Psoas muscle (tissue), 7 donors: ENCODE measurements at regions not wholly inside any gene's neighbourhood (a gene's known extent, or its start where the extent isn't known, plus 50 kb on each side); places are given as distances from the start of the nearest gene placed in this dataset.

Experiments used
- ATAC-seq, 4 donors: fragments of 200-7000 bp; cut with Tn5 transposase; one replicate each; pipeline ENCODE4 v1.9.1; 2020; ENCODE audit warnings: moderate library complexity in 3 of 4, mild to moderate bottlenecking in 2 of 4
- DNase-seq, 2 donors: peaks; one replicate each; pipeline ENCODE4 v3.0.0-alpha.2; 2020
- H3K27ac ChIP-seq: fragments of 200-600 bp; one replicate; pipeline ENCODE4 v1.8.0; 2022
- H3K27me3 ChIP-seq, 3 donors: fragments of 200-600 bp in 1 of 3; one replicate each; pipeline versions ENCODE4 v1.6.1 to v1.8.0; 2013 to 2022; ENCODE audit warnings: low read length in 2 of 3, mild to moderate bottlenecking in 2 of 3, moderate library complexity in 1 of 3; ENCODE audit not compliant: insufficient read depth in 3 of 3
- H3K36me3 ChIP-seq, 2 donors: fragments of 200-600 bp in 1 of 2; one replicate each; pipeline versions ENCODE4 v1.6.1 to v1.8.0; 2013 to 2022; ENCODE audit warnings: low read depth in 1 of 2, mild to moderate bottlenecking in 1 of 2, moderate library complexity in 1 of 2; ENCODE audit not compliant: insufficient read depth in 1 of 2
- H3K4me1 ChIP-seq: fragments of 200-600 bp; one replicate; pipeline ENCODE4 v1.8.0; 2022
- H3K4me3 ChIP-seq: fragments of 200-600 bp; one replicate; pipeline ENCODE4 v1.8.0; 2022; ENCODE audit warnings: mild to moderate bottlenecking
- H3K9me3 ChIP-seq: fragments of 200-600 bp; one replicate; pipeline ENCODE4 v1.8.0; 2022
- WGBS, 3 donors: extraction: QIAGEN DNeasy Blood & Tissue Kit; methylation state at CpG; one replicate each; pipeline versions ENCODE4 v1.1.6 to v1.1.7; 2013; 5-methylcytosine and 5-hydroxymethylcytosine counted together
- intact Hi-C, 2 donors: fragments of 100-400 bp; cut with DNase I; formaldehyde crosslinking; loops; one replicate each; pipeline versions ENCODE4 v1.11.0 to v1.14.2; 2022
- TF ChIP-seq, protein P1 (sequence below): fragments of 200-600 bp; IDR thresholded peaks from one replicate; pipeline ENCODE4 v1.8.0; 2022; ENCODE audit warnings: antibody characterized with exemption
- donor health status: healthy with polysubstance abuse.
- donor health status: DM: no; HTN: no; CAD: no; lungs with moderate emphysema.
- donor health status: Bipolar disorder and iron deficiency.
- donor health status: healthy.
- donor health status: DM: yes; HTN: yes; CAD: no.
- donor health status: DM: no; HTN: no; CAD: no.
- donor health status: DM: yes; HTN: yes; CAD: no.

DNA sequence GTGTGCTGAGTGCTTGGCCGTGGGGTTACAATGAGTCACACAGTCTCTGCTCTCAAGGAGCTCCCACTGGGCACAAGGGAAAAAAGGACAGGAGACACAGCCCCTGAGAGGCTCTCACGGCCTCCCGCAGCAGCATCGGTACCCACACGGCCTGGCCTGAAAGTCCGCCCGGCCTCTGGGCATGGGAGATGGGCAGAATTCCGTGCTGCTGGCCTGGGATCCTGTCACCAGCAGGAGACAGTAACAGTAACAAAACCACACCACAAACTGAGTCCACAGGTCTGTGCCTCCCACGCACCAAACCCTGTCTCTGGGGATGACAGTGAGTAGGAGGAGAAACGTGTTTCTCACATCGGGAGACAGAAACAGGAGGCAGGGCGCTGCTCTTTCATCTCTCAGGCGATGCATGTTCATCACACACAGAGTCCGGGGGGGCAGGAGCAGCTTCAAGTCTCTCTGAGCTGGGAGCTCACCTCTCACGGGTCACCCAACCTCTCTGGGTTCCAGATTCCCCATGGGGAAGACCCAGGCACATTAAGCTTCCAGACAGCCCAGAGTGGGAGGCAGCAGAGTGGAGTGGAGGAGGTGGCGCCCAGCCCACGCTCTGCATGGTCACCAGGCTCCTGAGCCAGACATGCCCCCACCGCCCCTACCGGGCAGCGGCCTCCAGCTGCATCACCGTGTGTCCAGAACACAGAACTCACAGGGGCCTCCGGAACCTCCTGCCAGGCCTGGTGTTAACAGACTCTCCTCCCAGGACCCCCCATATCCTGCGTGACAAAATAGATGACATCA, 124.7 kb upstream of the VSTM2B start:
- no peak overlapping the region for H3K4me3 ChIP-seq
- H3K4me1 ChIP-seq: no peaks in the 10 kb centered on the region
- H3K27ac ChIP-seq: no peak overlapping the region
- TF ChIP-seq, protein P1, sequence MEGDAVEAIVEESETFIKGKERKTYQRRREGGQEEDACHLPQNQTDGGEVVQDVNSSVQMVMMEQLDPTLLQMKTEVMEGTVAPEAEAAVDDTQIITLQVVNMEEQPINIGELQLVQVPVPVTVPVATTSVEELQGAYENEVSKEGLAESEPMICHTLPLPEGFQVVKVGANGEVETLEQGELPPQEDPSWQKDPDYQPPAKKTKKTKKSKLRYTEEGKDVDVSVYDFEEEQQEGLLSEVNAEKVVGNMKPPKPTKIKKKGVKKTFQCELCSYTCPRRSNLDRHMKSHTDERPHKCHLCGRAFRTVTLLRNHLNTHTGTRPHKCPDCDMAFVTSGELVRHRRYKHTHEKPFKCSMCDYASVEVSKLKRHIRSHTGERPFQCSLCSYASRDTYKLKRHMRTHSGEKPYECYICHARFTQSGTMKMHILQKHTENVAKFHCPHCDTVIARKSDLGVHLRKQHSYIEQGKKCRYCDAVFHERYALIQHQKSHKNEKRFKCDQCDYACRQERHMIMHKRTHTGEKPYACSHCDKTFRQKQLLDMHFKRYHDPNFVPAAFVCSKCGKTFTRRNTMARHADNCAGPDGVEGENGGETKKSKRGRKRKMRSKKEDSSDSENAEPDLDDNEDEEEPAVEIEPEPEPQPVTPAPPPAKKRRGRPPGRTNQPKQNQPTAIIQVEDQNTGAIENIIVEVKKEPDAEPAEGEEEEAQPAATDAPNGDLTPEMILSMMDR: no peak
- H3K9me3 ChIP-seq: no peaks in the 10 kb centered on the region
- no peaks in the 10 kb centered on the region for H3K36me3 ChIP-seq
- ATAC-seq (no peak), DNase-seq (no peak)
- WGBS, 3 donors: 62 to 68% (median 67%) methylated on average over 23 of the region's 23 CpGs
- H3K27me3 ChIP-seq: peaks cover 0 to 7% (median 7%) of the 10 kb centered on the region in 3 donors
- intact Hi-C loops: no loop called here

DNA sequence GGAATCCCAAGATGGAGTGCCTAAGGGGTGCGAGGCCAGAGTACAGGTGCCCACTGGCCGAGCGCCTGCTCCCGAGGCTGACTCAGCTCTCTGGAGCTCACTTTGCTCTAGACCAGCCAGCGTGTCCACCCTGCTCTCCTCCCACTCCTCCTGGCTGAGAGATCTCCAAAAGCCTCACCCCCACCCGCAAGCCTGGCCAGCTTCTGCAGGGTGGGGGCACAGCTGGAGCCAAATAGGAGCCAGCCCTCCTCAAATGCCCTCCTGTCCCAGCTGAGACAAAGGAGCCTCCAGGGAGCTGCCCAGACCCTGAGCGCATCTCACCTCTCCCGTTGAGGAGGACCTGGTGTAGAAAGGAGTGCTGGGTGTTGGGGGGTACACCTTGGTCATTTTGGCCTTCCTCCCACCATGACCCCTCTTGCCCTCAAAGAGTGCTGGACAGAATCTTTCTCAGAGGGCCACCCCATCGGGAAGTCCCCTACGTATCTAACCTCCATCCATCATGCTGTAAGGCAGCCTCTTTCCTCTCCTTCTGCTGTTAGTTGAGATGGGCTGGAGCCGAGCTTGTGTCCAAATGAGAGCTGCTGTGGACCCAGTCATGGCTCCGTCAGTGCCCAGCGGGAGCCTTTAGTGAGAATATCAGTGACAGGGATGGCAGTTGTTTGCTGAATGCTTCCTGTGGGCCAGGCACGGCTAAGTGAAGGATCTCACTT, 123.9 kb upstream of the VSTM2B start:
- TF ChIP-seq, protein P1: no peak
- 50 to 64% (median 56%) methylated on average over 14 of the region's 14 CpGs for WGBS, 3 donors
- DNase-seq: no peak
- Histone ChIP-seq H3K4me1 (no peaks in the 10 kb centered on the region), H3K4me3 (no peak overlapping the region), H3K27me3 (peaks cover 0 to 7% (median 7%) of the 10 kb centered on the region in 3 donors), H3K9me3 (no peaks in the 10 kb centered on the region), H3K27ac (no peak overlapping the region), H3K36me3 (no peaks in the 10 kb centered on the region)
- ATAC-seq: no peak
- intact Hi-C loops: no loop called here

DNA sequence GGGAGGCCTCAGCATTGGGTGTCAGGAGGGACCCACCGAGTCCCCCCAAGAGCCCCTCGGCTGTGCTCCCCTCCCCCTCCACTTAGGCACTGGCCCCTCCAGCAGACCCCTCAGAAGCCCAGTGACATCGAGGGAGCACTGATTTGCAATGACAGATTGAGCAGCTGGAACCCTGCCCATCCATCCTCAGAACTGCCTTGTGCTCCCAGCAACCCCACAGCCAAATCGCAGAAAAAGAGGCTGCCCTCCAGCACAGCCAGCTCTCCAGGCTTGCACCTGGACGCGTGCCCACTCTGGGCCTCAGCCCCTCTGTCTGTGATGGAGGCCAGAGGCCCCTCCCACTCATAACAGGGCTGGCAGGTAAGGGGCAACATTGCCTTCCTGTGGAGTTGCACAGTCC, 123.2 kb upstream of the VSTM2B start:
- Histone ChIP-seq H3K4me3 (no peak overlapping the region), H3K4me1 (no peaks in the 10 kb centered on the region), H3K36me3 (no peaks in the 10 kb centered on the region), H3K27ac (no peak overlapping the region), H3K9me3 (no peaks in the 10 kb centered on the region), H3K27me3 (peaks cover 0 to 7% (median 7%) of the 10 kb centered on the region in 3 donors)
- intact Hi-C loops: no loop called here
- TF ChIP-seq, protein P1: no peak
- ATAC-seq: no peak
- WGBS, 3 donors: 52 to 67% (median 64%) methylated on average over 6 of the region's 6 CpGs
- no peak for DNase-seq

DNA sequence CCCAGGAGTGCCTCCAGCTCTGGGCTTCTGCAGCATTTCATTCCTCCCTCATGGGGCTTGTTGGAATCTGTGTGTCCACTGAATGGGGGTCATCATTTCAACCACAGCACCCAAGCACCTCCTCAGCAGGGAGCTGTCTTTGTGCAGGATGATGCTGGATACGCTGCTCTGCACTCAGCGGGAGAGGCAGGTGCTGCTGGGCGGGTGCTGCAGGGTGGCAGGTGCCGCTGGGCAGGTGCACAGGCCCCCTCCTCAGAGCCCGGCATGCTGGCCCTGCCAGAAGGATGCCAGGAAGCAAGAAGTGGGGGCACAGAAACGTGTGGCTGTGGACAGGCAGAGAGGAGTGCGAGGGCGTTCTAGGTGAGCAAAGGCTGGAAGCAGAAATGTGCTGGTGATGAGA, 121.8 kb upstream of the VSTM2B start:
- no peaks in the 10 kb centered on the region for H3K9me3 ChIP-seq
- peaks cover 0 to 13% (median 8%) of the 10 kb centered on the region in 3 donors for H3K27me3 ChIP-seq
- H3K4me3 ChIP-seq: no peak overlapping the region
- no peaks in the 10 kb centered on the region for H3K4me1 ChIP-seq
- H3K27ac ChIP-seq: no peak overlapping the region
- no peaks in the 10 kb centered on the region for H3K36me3 ChIP-seq
- DNase-seq (no peak), ATAC-seq (no peak)
- intact Hi-C loops: no loop called here
- WGBS, 3 donors: 86 to 96% (median 89%) methylated on average over 8 of the region's 8 CpGs
- TF ChIP-seq, protein P1: no peak
